AG10803 (cell line): ENCODE measurements at regions not wholly inside any gene's neighbourhood (a gene's known extent, or its start where the extent isn't known, plus 50 kb on each side); places are given as distances from the start of the nearest gene placed in this dataset.

Experiments used
- DNase-seq: peaks from one replicate; pipeline ENCODE4 v3.0.0; 2010; ENCODE audit warnings: low read depth
- H3K4me3 ChIP-seq: 2 replicates; pipeline ENCODE4 v1.5.1; 2011; ENCODE audit warnings: mild to moderate bottlenecking, low read length, control low read depth
- TF ChIP-seq, protein P1 (sequence below): conservative IDR thresholded peaks from 2 replicates; pipeline ENCODE4 v1.5.1; 2011; ENCODE audit warnings: mild to moderate bottlenecking, low read length, control low read depth, inconsistent platforms

DNA sequence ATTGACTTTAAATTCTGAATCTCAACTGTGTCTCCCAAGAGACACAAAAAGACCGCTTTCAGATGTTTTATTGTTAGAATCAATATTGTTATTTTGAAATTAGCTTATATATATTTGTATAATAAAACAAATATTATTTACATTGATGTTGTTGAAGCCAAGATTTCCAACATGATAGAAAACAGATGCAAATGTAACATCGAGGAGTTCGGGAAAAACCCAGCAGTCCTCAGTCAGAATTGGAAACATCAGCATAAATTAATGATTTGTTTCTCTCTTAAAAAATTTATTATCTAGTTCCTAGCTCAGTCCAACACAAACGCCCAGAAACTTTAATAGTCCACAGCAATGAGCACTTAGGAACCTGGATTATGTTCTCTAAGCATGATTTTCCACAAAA, 1330.4 kb downstream of the TBC1D22A start:
- no peak for DNase-seq
- no peak overlapping the region for H3K4me3 ChIP-seq
- TF ChIP-seq, protein P1, sequence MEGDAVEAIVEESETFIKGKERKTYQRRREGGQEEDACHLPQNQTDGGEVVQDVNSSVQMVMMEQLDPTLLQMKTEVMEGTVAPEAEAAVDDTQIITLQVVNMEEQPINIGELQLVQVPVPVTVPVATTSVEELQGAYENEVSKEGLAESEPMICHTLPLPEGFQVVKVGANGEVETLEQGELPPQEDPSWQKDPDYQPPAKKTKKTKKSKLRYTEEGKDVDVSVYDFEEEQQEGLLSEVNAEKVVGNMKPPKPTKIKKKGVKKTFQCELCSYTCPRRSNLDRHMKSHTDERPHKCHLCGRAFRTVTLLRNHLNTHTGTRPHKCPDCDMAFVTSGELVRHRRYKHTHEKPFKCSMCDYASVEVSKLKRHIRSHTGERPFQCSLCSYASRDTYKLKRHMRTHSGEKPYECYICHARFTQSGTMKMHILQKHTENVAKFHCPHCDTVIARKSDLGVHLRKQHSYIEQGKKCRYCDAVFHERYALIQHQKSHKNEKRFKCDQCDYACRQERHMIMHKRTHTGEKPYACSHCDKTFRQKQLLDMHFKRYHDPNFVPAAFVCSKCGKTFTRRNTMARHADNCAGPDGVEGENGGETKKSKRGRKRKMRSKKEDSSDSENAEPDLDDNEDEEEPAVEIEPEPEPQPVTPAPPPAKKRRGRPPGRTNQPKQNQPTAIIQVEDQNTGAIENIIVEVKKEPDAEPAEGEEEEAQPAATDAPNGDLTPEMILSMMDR, result no peak

DNA sequence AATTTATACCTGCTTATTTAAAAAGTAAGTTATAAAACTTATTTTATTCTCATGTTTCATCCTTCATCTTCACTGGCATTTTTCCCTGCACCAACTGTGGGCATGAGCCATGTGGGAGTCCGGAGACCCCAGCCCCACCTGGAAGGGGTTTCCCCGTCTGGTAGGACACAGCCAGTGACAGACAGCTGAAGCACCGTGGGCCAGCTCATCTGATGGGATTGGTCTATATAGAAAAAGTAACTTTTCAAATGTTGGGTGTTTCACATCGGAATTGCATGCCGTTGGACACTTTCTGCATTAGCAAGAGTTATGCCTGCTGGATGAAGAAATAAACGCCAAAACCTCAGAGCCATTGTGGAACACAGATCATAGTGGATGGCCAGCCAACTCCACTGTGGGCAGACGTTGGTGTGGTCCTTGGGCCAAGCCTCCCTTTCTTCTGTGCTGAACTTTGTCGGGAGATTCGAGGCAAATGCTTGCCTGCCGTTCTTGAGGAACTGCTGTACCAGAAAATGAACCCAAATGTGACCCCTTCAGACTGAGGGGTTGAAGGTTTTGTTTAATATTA, 1329.3 kb downstream of the TBC1D22A start:
- TF ChIP-seq, protein P1, result no peak
- H3K4me3 ChIP-seq, result no peak overlapping the region
- no peak for DNase-seq

DNA sequence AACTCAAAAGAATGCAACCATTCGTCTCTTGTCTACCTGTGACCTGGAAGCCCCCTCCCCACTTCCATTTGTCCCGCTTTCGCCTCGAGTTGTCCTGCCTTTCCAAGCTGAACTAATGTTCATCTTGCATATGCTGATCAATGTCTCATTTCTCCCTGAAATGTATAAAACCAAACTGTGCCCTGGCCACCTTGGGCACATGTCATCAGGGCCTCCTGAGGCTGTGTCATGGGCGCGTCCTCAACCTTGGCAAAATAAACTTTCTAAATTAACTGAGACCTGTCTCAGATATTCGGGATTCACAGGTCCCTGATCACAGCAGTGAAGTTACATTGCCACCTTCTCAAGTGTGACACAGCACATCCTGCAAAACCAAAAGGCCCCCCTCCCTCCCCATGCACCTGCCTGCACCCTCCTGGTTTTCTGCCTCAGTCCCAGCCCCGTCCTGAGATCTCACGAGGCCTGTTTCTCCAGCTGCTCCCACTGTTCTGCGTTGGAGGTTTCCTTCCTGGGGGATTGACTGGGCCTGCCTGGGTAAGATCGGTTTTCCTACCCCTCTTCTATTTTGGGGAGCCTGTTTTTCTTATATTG, 1328.7 kb downstream of the TBC1D22A start:
- TF ChIP-seq, protein P1, result no peak
- no peak for DNase-seq
- H3K4me3 ChIP-seq, result no peak overlapping the region

DNA sequence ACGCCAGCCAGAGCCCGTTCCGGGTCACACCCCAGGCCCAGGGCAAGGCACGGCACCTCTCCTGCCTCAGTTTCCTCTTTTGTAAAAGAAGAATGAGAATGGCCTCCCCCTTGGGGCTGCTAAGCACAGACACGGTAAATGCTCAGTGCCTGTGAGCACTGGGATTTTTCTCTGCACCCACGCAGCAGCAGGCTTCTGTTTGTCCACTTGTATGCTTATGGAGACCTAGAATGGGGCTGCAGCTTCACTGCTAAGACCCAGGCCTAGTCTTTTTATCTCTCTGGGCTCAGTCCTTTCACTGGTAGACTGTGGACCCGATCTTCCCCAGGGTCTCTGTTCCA, 1327.9 kb downstream of the TBC1D22A start:
- no peak for DNase-seq
- H3K4me3 ChIP-seq, result peak overlapping the region; percentile 12
- TF ChIP-seq, protein P1, result no peak

DNA sequence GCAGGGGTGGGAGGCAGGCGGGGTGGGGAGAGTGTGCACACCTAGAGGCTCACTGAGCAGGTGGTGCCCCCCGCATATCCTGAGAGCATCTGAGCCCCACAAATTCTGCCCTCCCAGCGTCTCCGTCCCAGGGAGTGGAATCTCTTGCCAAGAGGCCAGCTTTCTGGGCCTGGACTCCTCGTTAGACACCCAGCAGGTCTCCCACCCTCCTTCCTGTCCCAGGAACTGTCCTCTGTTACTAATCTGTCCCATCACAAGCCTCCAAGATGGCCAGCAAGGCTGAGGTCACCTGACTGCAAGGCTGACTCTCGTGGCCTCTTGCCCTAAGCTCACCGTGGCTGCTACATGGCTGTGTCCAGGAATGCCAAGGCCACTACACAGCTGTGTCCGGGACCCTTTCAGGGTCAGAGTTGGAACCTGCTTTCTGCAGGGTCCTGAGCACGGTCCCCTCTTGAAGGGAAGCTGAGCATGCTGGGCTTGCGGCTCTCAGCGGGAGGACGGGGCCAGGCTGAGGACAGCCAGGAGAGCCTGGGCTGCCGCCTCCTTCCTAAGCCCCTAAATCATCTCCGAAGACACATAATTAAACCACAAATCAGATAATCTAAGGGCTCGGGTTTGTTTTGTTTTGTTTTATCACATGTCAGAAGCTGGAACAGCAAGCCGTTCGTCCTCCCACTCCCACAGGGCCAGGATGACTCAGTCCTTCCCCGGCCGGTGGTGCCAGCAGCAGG, 1327.3 kb downstream of the TBC1D22A start:
- H3K4me3 ChIP-seq, result no peak overlapping the region
- TF ChIP-seq, protein P1, result no peak
- DNase-seq, result peak; percentile 28

DNA sequence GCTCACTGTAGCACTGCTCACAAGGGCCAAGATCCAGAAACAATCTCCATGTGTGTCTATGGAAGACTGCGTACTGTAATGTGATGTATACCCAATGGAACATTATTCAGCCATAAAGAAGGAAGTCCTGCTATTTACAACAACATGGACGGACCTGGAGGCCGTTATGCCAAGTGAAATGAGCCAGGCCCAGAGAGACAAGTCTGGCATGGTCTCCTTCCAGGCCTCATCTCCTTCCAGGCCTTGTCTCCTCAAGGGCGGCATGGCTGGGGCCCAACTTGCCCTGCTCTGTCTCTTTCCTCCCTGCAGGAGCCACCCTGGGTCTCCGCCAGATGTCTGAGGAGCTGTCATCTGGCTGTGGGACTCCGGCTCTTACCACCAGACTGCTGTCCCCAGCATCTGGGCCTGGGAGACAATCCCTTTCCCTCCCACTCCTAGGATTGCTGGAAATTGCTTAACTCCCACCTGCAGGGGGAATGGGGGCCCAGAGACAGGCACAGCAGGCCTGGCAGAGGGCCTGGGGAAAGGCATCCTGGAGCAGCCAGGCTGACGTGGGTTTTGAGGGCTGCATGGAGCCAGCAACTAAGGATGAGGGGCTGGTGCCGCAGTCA, 1326.6 kb downstream of the TBC1D22A start:
- no peak overlapping the region for H3K4me3 ChIP-seq
- no peak for DNase-seq
- TF ChIP-seq, protein P1, result no peak
